ENCODE measurements at regions not wholly inside any gene's neighbourhood (a gene's known extent, or its start where the extent isn't known, plus 50 kb on each side); places are given as distances from the start of the nearest gene placed in this dataset.

GRCh38 chr13:83450591-83450990, 431.7 kb downstream of the SLITRK1 start:
- TF ChIP-seq CTCF (IDR thresholded peaks at IDR 0.05) = no peak
- no peak for TF ChIP-seq POLR2A (IDR thresholded peaks at IDR 0.05)
